DLD1 (cell line): ENCODE measurements at regions not wholly inside any gene's neighbourhood (a gene's known extent, or its start where the extent isn't known, plus 50 kb on each side); places are given as distances from the start of the nearest gene placed in this dataset.
"Not testable (repeated sequence)": the region's sequence is repeated elsewhere in the genome, so short reads cannot be mapped to it uniquely, and the experiment has no call there.

ENCODE experiments used
- in situ Hi-C: cut with HindIII; loops from 2 replicates; pipeline ENCODE4 v1.10.0; 2017; ENCODE audit warnings: low sequenced_read_pairs

DNA sequence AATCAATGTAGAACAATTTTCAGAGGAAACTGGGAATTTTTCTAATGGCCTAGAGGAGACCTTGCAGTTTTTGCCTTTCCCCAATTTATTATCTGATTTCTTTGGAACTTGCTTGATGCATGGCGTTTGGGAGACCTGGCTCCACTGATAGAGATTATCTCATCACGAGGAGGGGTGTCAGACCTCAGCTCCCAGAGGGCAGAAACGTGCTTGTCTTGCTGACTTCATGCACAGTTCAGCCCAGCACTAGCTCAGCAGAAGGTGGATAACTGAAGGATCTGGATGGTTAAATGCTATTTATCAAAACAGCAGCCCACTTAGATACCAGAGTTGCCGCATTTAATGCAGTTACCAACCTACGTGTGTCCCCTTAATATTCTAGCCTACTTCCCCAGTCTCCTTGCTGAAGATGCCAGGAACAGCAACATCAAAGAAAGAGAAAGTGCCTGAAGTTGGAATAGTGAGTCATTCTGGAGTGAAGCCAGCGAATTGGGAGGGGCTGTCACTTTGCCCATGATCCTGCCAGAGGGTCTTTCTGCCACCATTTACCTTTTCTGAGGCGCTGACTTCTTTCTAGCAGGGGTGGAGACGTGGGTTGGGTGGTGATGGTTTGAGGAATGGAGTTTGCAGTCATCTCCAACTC is 133.5 kb upstream of the CADM1 start:
- in situ Hi-C loops: no loop called here

DNA sequence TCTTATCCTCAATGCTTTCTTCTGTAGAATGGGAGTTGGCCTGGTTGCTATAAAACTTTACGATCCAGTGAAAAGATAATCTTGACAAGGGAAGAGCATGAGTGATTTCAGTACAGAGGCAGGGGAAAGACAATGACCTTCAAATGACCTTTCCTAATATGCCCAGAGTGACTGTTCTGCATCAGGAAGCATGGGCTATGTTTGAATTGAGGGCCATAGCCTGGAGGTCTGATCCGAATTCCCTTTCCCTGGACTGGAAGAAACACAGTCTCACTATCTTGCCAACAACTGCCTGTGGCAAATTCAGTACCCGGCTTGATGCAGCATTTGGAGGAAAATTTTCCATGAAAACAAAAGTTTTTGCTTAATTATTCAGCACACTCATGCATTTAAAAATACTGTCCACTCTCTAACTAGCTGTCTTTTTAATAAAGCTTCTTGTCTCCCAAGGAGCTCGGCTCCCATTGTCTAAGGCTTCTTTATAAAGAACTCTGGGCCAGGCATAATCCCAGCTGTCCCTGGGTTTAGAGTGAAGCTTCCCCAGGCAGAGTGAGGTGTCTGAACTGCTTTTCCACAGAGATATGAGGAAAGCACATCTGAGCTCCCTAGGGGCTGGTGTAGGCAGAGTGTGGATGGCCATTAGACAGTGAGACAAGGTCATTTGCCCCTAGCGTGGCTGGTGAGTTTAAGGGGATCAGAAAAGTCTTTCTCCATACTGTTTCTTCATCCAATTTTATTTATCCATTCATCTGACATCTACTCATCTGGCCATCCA is 132.7 kb upstream of the CADM1 start:
- in situ Hi-C loops: no loop called here

GRCh38 chr11:115633977-115634376 is 129.8 kb upstream of the CADM1 start:
- in situ Hi-C loops: not testable (repeated sequence)

DNA sequence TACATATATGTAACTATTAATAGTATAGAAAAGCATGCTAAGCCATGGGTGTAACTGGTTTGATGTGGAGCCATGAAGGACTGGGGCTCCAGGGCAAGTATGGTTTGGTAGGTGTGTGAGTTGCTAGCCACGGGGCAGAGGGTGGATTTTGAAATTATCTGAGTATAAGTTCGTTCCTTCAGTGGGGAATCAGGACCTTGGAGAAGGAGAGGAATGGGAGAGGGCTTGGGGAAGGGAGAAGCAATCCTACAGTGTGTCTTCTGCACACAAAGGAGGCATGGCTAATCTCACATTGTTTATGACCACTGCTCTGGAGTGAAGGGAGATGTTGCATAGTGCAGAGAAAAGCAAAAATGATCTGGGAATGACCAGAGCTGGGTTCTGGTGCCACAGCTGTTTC is 127.8 kb upstream of the CADM1 start:
- in situ Hi-C loops: no loop called here

DNA sequence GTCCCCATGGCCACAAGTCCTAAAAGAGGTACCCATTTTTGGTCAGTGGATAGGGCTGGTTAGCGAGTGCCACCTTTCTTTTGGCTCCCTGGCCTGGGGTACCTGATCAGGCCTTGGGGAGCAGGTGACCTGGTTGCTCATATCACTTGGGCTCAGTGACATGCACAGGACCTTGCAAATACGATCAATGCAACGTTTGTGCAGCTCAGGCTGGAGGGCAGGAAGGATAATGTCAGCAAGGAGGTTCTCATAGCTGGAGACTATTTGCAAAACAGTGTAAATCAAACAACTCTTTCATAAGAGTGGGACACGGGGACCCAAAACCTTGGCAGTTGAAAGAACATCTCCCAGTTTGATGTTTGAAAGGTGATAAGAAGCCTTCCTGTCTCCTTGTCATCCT is 127.4 kb upstream of the CADM1 start:
- in situ Hi-C loops: no loop called here

DNA sequence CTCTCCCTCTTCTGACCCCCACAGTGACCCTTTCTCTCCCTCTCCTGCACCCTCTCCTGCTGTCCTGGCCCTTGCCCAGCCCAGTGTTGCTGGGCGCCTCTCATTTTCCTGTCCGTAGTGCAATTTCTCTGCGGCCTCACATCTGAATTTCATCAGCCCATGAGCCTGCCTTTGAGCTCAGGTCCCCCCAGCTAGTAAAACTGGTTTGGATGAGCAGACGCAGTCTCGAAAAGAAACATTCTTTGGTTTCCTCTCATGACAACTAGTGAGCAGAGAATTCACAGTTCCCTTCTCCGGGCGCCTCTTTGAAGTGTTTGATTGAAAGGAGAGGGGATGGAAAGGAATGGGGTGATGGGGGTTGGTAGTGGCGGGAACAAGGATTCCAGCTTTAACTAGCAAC is 126.0 kb upstream of the CADM1 start:
- in situ Hi-C loops: no loop called here

- in situ Hi-C loops: no loop called here
Observed at GRCh38 chr11:115629456-115630015, 125.3 kb upstream of the CADM1 start.

DNA sequence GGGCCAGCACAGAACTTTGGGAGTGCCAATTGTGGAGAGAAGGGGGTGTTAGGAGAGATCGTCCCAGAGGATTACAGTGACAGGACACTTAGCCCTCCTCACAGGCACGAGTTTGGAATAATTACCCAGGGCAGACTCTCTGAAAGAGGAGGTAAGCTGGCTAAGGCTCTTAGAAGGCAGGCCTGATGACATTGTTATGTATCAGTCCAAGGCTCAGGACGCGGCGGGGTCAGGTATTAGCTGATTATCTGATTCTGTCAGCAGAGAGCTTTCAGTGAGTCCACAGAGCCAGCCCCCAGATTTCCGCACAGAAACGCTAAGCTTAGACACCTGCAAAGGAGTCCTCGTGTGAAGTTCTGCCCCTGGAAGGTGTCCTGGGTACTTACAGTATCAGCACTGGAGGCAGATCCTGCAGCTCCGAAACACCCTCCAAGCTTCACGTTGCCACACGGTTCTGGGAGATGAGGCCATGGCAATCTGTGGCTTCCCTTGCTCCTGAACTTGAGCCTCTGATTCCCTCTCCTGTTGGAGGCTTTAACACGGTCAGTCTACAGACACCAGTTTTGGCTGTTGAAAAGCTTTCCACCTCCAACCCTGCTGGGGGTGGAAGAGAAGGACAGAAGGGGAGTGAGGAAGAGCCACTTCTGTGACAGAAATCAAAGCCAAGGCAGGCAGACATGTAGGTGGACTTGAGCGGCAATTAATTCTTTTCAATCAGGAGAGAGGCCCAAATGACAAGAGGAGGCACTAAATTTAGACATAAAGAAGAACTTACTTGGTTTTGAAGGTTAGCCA is 123.6 kb upstream of the CADM1 start:
- in situ Hi-C loops: no loop called here

DNA sequence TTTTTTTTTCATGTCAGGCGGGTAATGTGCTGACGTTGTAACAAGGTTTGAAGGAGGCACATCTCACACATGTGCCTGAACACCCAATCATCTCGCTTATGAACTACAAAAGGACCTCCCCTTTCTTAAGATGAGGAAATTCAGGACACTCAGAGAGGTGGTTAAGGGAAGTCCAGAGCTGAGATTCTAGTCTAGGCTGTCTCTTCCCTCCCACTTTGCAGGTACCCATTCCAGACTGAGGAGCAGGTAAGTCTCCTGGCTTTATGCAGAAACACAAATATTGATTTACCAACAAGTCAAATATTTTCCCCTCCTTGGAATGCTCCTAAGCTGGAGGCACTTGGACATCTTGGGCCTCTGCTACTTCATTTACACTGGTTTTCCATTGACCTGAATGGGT is 122.9 kb upstream of the CADM1 start:
- in situ Hi-C loops: no loop called here

DNA sequence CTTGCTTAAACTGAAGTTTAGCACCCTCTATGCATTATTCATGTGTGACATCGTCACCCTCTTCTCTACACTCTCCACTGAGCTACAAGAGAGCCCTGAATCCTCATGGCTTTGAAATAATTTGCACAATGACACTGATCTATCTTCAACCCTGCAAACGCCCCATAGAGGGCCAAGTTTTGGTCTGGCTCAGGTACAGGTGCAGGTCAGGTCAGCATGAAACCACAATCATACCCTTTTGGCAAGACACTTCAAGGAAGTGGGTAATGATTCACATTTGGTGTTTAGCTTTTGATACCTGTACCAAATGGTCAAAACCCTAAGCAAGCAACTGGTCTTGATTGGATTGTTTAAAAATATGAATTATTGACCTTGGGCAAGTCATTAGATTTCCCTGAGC is 122.2 kb upstream of the CADM1 start:
- in situ Hi-C loops: no loop called here

DNA sequence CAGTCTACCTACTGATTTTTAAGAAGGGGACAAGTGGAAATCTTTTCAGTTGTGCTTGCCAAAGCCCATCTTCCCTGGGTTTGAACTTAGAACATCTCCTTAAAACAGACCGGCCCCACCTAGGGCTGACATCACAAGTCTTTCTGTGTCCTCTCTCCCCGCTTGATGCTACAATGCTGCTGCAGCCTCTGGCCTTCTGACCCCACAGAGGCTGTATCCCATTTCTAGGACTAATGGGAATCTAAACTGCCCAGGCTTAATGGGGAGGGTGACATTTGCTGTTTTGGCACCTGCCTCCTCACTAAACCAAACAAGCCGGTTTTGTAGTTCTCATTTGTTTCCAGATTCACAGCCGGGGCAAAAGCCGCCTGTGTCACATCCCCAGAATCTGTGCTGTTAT is 121.3 kb upstream of the CADM1 start:
- in situ Hi-C loops: no loop called here

GRCh38 chr11:115624065-115624464 is 119.8 kb upstream of the CADM1 start:
- in situ Hi-C loops: no loop called here

DNA sequence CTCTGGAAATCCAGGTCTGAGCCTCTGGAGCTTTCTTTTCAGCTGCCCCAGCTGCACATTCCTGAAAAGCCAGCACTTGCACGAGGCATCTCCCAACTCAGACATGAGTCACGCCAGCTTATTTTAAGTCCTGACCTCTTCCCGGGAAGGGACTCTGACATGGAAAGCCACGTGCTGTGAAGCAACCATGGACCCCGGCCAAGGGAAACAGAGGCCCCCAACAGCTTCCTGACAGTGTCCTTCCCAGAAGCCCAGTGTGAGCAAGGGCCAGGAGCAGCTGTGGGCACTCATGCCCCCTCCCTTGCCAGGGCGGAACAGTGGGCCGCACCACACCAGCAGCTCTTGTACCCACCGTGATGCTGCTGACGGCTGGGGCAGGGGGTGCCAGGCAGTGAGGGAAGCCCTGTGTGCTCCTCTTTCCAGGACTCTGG is 118.8 kb upstream of the CADM1 start:
- in situ Hi-C loops: no loop called here

DNA sequence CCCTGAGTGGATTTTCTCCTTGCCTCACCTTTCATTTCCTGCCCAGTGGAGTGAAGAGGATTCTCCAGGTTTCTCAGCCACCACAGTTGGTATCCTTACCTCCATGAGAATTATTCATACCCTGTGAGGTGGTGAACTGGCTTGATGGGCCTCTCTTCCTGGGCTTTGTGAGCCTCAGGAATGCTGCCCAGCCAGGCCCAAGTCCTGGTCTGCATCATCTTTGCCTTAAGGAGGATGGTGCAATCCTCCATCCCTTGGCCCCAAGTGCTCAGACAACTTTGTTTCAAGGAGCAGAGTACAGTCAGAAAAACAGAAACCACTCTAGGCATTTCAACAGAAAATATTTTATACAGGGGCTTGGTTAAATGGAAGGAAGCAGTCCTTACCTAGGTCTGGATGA is 114.2 kb upstream of the CADM1 start:
- in situ Hi-C loops: no loop called here

GRCh38 chr11:115617767-115618166 is 113.6 kb upstream of the CADM1 start:
- in situ Hi-C loops: no loop called here

GRCh38 chr11:115616971-115617370 is 112.8 kb upstream of the CADM1 start:
- in situ Hi-C loops: no loop called here

- in situ Hi-C loops: no loop called here
Observed at GRCh38 chr11:115613986-115614632, 109.9 kb upstream of the CADM1 start.

DNA sequence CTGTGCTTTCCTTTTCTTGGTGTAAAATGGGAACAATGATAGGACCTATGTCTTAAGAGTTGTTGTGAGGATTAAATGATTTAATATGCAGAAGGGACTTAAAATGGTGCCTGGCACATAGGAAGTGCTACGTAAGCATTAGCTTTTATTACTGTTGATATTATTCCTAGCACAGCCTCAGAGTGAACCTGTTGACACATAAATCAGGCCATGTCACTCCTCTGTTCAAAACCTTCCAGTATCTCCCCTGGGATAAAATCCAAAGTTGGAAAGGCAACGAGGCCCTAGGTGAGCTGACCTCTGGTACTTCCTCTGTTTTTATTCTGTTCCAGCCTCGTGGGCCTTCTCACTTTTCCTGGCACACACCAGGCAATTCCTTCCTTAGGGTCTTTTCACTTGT is 108.8 kb upstream of the CADM1 start:
- in situ Hi-C loops: no loop called here

DNA sequence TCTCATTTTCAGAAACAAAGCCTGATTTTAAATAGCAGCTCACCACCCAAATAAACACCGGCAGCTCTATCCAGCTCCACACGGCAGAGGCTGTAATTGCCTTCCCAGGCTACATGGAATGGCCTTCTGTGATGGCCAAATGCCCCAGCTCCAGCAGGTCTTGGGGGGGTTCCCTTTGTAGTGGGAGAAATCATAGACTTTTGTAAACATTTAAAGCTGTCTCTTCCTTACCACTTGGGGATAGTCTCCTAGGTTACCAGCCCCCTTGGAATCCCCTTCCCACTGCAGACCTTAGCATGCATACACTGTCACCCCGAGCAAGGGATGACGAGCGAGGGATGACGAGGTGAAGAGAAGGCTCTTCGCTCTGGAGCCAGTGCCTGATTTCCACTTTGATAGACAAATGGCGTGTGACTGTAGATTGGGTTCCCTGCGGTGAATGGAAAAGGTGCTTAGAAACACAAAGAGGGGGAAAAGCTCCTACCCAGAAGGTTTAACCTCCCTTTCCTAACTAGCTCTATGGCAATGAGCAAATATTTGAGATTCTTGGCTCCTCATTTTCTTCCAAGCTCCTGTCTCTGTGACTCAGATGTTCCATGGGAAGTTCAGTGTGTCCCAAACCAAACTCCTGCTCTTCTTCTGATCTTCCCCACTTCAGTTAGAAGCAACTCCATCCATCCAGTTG is 108.0 kb upstream of the CADM1 start:
- in situ Hi-C loops: no loop called here

DNA sequence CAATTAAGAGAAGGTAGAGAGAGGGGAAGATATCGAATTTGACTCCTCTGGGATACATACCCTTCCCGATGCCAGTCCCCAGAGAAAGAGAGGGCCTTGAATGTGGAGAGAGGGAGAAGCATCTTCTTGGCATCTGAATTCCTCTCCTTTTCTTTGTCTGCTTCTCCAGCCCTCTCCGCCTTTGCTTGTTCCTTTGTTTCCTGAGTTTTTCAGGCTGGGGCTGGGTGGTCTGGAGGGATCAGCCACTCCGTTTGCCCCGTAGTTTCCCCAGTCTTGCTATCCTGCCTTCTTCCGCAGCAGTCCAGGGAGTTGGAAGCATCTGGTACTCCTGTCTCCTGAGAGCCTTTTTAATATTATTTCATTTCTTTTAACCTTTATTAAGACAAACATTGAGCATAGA is 107.1 kb upstream of the CADM1 start:
- in situ Hi-C loops: no loop called here
